Panc1 (cell line): ENCODE measurements at regions not wholly inside any gene's neighbourhood (a gene's known extent, or its start where the extent isn't known, plus 50 kb on each side); places are given as distances from the start of the nearest gene placed in this dataset.

Experiments
- POLR2AphosphoS5 ChIP-seq: IDR thresholded peaks from 2 replicates; pipeline ENCODE4 v1.6.1; 2012; ENCODE audit warnings: mild to moderate bottlenecking, low read depth, low read length, moderate library complexity
- TF ChIP-seq, protein P1 (sequence below): fragments of 450-650 bp; IDR thresholded peaks from 2 replicates; pipeline ENCODE4 v1.5.1; 2017; ENCODE audit warnings: mild to moderate bottlenecking

- TF ChIP-seq, protein P1, sequence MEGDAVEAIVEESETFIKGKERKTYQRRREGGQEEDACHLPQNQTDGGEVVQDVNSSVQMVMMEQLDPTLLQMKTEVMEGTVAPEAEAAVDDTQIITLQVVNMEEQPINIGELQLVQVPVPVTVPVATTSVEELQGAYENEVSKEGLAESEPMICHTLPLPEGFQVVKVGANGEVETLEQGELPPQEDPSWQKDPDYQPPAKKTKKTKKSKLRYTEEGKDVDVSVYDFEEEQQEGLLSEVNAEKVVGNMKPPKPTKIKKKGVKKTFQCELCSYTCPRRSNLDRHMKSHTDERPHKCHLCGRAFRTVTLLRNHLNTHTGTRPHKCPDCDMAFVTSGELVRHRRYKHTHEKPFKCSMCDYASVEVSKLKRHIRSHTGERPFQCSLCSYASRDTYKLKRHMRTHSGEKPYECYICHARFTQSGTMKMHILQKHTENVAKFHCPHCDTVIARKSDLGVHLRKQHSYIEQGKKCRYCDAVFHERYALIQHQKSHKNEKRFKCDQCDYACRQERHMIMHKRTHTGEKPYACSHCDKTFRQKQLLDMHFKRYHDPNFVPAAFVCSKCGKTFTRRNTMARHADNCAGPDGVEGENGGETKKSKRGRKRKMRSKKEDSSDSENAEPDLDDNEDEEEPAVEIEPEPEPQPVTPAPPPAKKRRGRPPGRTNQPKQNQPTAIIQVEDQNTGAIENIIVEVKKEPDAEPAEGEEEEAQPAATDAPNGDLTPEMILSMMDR = no peak
- TF ChIP-seq POLR2AphosphoS5 = no peak
Measured at GRCh38 chr10:3544561-3544960, 240.4 kb downstream of the KLF6 start.
